Esophagus squamous epithelium (tissue), 5 donors: ENCODE measurements at regions not wholly inside any gene's neighbourhood (a gene's known extent, or its start where the extent isn't known, plus 50 kb on each side); places are given as distances from the start of the nearest gene placed in this dataset.

Experiments used
- DNase-seq: peaks from one replicate; lab custom pipeline; 2025; lab: John Stamatoyannopoulos, UW
- H3K27ac ChIP-seq, 4 donors: fragments of 200-600 bp; sonication (generic); one replicate each; pipeline ENCODE4 v1.5.1; 2016 to 2019; ENCODE audit warnings: mild to moderate bottlenecking in 1 of 4
- H3K27me3 ChIP-seq, 4 donors: fragments of 200-600 bp; sonication (generic); 1 replicate in 3 of 4; 2 replicates in 1 of 4; pipeline versions ENCODE4 v1.5.1 to v1.6.0; 2017 to 2021; ENCODE audit warnings: antibody characterized with exemption in 1 of 4
- H3K36me3 ChIP-seq, 3 donors: fragments of 200-600 bp; sonication (generic); one replicate each; pipeline ENCODE4 v1.5.1; 2016 to 2019
- H3K4me1 ChIP-seq, 3 donors: fragments of 200-600 bp; sonication (generic); one replicate each; pipeline ENCODE4 v1.5.1; 2017 to 2019
- H3K4me3 ChIP-seq, 4 donors: fragments of 200-600 bp; sonication (generic); 1 replicate in 3 of 4; 2 replicates in 1 of 4; pipeline ENCODE4 v1.5.1; 2016 to 2019; ENCODE audit warnings: mild to moderate bottlenecking in 2 of 4, moderate library complexity in 1 of 4
- H3K9me3 ChIP-seq, 3 donors: fragments of 200-600 bp; sonication (generic); one replicate each; pipeline ENCODE4 v1.5.1; 2016 to 2019
- POLR2A ChIP-seq, 4 donors: fragments of 450-650 bp; IDR thresholded peaks; one replicate each; pipeline ENCODE4 v1.6.1; 2017; ENCODE audit warnings: antibody characterized with exemption in 4 of 4, mild to moderate bottlenecking in 4 of 4, moderate library complexity in 3 of 4
- WGBS, 2 donors: methylation state at CpG; one replicate each; pipeline ENCODE4 v1.1.5; 2018; 5-methylcytosine and 5-hydroxymethylcytosine counted together
- intact Hi-C: fragments of 100-400 bp; cut with DNase I; formaldehyde crosslinking; loops from one replicate; pipeline ENCODE4 v1.15.0; 2022
- TF ChIP-seq, protein P1 (sequence below), 6 experiments: fragments of 450-650 bp in 4 of 6; fragments of 200-600 bp in 2 of 6; sonication (generic) in 2 of 6; IDR thresholded peaks; one replicate each; pipeline ENCODE4 v1.5.1; 2016 to 2019; ENCODE audit warnings: antibody characterized with exemption in 6 of 6, mild to moderate bottlenecking in 4 of 6, moderate library complexity in 4 of 6
- donor health status: DM: yes; HTN: yes; CAD: no.

DNA sequence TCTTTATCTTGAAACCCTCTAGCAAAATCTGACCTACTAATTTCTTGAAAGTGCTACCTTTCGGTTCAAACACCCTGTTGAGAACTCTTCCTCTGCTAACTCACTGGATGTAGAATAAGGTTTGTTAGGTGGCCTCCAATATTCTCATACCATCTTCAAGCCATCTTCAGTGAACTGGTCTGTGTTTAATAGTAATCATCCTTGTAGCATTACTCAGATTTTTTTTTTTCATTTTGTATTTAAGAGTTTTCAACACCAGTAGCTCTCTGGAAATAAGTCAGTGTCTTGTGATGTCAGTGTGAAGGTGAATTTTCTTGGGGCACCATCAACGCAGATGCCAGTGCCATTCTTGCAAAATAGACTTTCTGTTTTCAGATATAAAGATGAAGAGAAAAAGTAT lies 140.6 kb upstream of the AHI1 start:
- intact Hi-C loops, result no loop called here
- Histone ChIP-seq H3K4me1 (no peaks in the 10 kb centered on the region), H3K27ac (no peak overlapping the region), H3K36me3 (no peaks in the 10 kb centered on the region), H3K4me3 (no peak overlapping the region), H3K9me3 (no peaks in the 10 kb centered on the region), H3K27me3 (no peaks in the 10 kb centered on the region)
- DNase-seq, result no peak
- TF ChIP-seq, protein P1, sequence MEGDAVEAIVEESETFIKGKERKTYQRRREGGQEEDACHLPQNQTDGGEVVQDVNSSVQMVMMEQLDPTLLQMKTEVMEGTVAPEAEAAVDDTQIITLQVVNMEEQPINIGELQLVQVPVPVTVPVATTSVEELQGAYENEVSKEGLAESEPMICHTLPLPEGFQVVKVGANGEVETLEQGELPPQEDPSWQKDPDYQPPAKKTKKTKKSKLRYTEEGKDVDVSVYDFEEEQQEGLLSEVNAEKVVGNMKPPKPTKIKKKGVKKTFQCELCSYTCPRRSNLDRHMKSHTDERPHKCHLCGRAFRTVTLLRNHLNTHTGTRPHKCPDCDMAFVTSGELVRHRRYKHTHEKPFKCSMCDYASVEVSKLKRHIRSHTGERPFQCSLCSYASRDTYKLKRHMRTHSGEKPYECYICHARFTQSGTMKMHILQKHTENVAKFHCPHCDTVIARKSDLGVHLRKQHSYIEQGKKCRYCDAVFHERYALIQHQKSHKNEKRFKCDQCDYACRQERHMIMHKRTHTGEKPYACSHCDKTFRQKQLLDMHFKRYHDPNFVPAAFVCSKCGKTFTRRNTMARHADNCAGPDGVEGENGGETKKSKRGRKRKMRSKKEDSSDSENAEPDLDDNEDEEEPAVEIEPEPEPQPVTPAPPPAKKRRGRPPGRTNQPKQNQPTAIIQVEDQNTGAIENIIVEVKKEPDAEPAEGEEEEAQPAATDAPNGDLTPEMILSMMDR (IDR thresholded peaks at IDR 0.05), result no peak
- TF ChIP-seq POLR2A (IDR thresholded peaks at IDR 0.05), result no peak
- whole genome bisulfite sequencing, 2 donors, result 83 to 89% methylated on average over 2 of the region's 2 CpGs

GRCh38 chr6:135640048-135640447 lies 142.5 kb upstream of the AHI1 start:
- Histone ChIP-seq H3K36me3 (no peaks in the 10 kb centered on the region), H3K4me1 (no peaks in the 10 kb centered on the region), H3K27ac (no peak overlapping the region), H3K4me3 (no peak overlapping the region), H3K9me3 (no peaks in the 10 kb centered on the region), H3K27me3 (no peaks in the 10 kb centered on the region)
- intact Hi-C loops, result no loop called here
- no peak for DNase-seq
- TF ChIP-seq POLR2A (IDR thresholded peaks at IDR 0.05), result no peak
- TF ChIP-seq, protein P1 (IDR thresholded peaks at IDR 0.05), result no peak
- 93 to 96% methylated on average over 2 of the region's 2 CpGs for WGBS, 2 donors

DNA sequence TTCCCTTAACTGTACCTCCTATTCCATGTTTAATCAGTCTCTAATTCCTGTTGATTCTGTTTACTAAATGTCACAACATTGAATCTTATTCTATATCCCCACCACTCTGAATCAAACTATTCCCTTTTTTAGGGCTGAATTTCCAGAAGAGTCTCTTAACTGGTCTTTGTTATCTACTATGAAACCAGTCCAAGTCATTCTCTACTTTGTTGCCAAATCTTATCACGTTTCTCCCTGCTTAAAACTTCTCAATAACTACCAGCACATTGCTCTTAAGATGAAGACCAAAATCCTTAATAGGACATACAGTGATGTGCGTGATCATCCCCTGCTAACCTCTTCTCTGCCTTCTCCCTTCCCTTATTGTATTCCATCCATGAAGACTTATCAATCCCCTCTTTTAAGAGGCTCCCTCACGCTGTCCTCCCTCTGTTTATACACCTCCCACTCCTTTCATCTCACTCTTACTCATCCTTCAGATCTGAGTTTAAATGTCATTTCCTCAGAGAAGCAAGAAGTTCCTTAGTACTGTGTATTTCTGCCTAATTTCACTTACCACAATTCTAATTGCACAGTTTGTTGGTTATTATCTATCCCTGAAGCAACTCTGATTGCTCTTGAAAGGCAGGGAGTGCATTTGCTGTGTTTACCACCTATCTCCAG lies 143.0 kb upstream of the AHI1 start:
- Histone ChIP-seq H3K27me3 (no peaks in the 10 kb centered on the region), H3K36me3 (no peaks in the 10 kb centered on the region), H3K4me1 (no peaks in the 10 kb centered on the region), H3K4me3 (no peak overlapping the region), H3K27ac (no peak overlapping the region), H3K9me3 (no peaks in the 10 kb centered on the region)
- intact Hi-C loops, result no loop called here
- no peak for DNase-seq
- no peak for TF ChIP-seq POLR2A (IDR thresholded peaks at IDR 0.05)
- TF ChIP-seq, protein P1 (IDR thresholded peaks at IDR 0.05), result no peak
- WGBS, 2 donors, result 48 to 52% methylated on average over 3 of the region's 3 CpGs

- intact Hi-C loops, result no loop called here
- no peak for DNase-seq
- WGBS, 2 donors, result 79 to 87% methylated on average over 3 of the region's 3 CpGs
- Histone ChIP-seq H3K36me3 (no peaks in the 10 kb centered on the region), H3K9me3 (no peaks in the 10 kb centered on the region), H3K4me3 (no peak overlapping the region), H3K27ac (no peak overlapping the region), H3K4me1 (no peaks in the 10 kb centered on the region), H3K27me3 (no peaks in the 10 kb centered on the region)
- no peak for TF ChIP-seq POLR2A (IDR thresholded peaks at IDR 0.05)
- TF ChIP-seq, protein P1 (IDR thresholded peaks at IDR 0.05), result no peak
These were observed 145.4 kb upstream of the AHI1 start for GRCh38 chr6:135642912-135643311.

- no peak overlapping the region for H3K27ac ChIP-seq
- H3K9me3 ChIP-seq, result no peaks in the 10 kb centered on the region
- 81 to 97% methylated on average over 3 of the region's 3 CpGs for WGBS, 2 donors
- H3K36me3 ChIP-seq, result no peaks in the 10 kb centered on the region
- no peak for DNase-seq
- H3K4me1 ChIP-seq, result no peaks in the 10 kb centered on the region
- TF ChIP-seq, protein P1 (IDR thresholded peaks at IDR 0.05), result no peak
- TF ChIP-seq POLR2A (IDR thresholded peaks at IDR 0.05), result no peak
- intact Hi-C loops, result no loop called here
- H3K27me3 ChIP-seq, result no peaks in the 10 kb centered on the region
- H3K4me3 ChIP-seq, result no peak overlapping the region
These were observed 146.9 kb upstream of the AHI1 start for GRCh38 chr6:135644394-135644793.
